SU-DHL-6 (cell line): ENCODE measurements at regions not wholly inside any gene's neighbourhood (a gene's known extent, or its start where the extent isn't known, plus 50 kb on each side); places are given as distances from the start of the nearest gene placed in this dataset.

Experiments
- EZH2phosphoT487 ChIP-seq: fragments of 200-600 bp; sonication (generic), shearing (Covaris generic); conservative IDR thresholded peaks from 2 replicates; pipeline ENCODE4 v1.6.1; 2018; ENCODE audit warnings: mild to moderate bottlenecking, antibody characterized with exemption, low read length, moderate library complexity, mixed read lengths
- TF ChIP-seq, protein P1 (sequence below): fragments of 200-600 bp; sonication (generic); IDR thresholded peaks from one replicate; pipeline ENCODE4 v1.5.1; 2017; ENCODE audit warnings: antibody characterized with exemption, mild to moderate bottlenecking, low read length, moderate library complexity; ENCODE audit not compliant: insufficient read depth, poor library complexity, severe bottlenecking

DNA sequence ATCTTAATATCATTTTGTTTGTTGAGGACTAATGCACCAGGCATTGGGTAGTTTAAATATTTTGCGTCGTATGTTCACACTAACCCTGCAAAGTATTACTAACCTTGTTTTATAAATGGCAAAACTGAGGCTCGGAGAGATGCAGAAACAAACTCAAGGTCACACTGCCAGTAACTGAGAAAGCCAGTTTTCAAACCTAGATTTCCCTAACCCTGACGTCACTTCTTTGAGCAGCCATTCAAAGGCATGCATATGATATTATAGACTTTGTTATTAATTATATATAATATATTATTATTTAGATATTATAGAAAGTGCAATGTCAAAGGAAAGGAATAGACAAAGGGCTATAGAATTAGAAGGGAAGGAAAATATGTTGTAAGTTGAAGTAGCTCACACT, 167.6 kb upstream of the EOMES start:
- TF ChIP-seq, protein P1, sequence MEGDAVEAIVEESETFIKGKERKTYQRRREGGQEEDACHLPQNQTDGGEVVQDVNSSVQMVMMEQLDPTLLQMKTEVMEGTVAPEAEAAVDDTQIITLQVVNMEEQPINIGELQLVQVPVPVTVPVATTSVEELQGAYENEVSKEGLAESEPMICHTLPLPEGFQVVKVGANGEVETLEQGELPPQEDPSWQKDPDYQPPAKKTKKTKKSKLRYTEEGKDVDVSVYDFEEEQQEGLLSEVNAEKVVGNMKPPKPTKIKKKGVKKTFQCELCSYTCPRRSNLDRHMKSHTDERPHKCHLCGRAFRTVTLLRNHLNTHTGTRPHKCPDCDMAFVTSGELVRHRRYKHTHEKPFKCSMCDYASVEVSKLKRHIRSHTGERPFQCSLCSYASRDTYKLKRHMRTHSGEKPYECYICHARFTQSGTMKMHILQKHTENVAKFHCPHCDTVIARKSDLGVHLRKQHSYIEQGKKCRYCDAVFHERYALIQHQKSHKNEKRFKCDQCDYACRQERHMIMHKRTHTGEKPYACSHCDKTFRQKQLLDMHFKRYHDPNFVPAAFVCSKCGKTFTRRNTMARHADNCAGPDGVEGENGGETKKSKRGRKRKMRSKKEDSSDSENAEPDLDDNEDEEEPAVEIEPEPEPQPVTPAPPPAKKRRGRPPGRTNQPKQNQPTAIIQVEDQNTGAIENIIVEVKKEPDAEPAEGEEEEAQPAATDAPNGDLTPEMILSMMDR = no peak
- no peak for TF ChIP-seq EZH2phosphoT487
